ENCODE measurements at regions not wholly inside any gene's neighbourhood (a gene's known extent, or its start where the extent isn't known, plus 50 kb on each side); places are given as distances from the start of the nearest gene placed in this dataset.

DNA sequence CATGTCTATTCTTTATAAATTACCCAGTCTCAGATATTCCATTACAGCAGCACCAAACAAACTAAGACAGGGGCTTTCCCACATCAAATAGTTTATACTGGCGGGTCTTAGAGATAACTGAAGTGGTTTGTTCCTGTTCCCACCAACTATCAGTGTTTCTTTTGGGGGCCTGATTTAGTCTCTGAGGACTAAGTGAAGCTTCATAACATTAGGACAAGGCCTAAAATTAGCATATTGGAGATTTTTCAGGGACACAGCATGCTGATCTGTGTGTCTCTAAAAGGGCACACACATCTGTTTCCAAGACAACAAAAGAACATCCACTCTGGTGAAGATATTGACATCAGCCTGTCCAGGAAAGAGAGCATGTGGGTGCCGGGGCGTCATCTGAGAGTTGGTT lies 72.6 kb upstream of the SEMA6D start:
- no peak for DNase-seq (ENCODE audit: low read depth)

DNA sequence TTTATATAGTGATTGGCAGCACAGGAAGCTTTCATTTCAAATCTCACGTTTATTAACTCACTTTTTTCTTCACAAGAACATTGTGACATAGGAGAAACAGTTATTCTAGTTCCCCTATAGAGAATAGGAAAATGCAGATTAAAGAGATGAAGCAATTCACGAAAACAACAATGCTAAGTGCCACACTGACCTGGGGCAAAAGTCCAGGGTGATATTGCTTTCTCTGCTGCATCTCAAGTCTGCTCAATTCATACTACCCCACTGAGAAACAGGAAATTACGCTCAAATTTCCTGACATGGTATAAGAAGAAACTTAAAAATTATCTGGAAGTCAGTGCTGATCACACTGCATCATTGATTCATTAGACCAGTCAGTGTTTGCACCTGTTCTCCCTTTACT lies 66.7 kb upstream of the SEMA6D start:
- DNase-seq (ENCODE audit: low read depth): no peak

DNA sequence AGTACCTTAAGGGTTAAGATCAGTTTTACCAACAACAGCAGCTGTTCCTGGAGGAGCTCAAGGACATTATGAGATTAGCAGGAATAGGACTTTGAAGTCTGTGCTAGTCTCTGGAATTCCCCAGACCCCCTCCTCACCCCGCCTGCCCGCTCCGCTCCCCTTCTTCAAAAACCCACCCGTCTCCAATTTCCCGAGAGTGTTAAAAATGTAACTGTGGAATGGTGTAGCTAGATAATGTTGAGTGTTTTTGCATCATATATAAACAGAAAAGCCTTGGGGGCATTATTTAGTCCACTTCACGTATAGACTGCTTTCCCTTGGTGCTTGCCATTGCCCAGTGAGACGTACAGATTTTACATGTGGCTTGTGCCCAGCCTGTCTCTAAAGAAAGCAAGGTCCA lies 65.0 kb upstream of the SEMA6D start:
- DNase-seq (ENCODE audit: low read depth): no peak

DNA sequence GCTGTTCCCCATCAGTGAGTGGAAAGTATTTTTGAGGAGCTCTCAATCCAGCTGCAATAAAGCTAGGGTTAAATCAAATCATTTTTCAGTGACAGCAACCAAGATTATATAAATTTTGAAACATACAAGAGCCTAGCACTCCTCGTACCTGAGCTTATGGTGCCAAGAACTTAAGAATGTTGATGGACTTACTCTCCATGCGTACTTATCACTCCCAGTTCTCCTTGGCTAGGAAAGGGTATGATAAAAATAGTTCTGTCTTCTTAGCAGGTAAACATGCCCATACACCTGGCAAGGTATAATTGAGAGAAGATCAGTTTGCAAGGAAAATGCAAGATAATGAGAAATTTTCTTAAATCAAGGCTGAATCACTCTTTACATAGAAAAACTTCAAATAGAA lies 64.5 kb upstream of the SEMA6D start:
- DNase-seq (ENCODE audit: low read depth): no peak

DNA sequence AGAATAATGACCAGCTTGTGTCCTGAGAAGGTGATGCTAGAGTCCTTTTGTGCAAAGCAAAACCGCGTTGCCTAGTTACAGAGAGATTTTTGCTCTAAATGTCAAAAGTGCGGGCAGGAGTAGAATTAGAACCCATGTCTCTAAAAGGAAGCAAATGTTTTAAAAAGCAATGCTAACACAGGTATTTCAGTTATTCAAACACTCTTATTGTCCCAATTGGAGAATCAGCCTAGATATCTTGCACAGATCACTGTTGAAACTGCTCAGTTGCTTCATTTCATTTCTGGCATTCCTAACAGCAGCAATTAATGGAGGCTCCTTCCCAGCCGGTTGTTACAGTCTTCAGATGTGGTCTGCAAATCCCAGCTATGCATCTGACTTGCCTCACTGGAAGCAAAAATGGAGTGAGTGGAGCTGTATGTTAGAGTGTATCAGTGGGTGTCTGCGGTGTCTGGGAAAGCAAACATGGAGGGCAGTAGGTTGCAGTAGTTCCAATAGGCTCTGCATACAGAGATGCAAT lies 55.6 kb upstream of the SEMA6D start:
- DNase-seq (ENCODE audit: low read depth): no peak

DNA sequence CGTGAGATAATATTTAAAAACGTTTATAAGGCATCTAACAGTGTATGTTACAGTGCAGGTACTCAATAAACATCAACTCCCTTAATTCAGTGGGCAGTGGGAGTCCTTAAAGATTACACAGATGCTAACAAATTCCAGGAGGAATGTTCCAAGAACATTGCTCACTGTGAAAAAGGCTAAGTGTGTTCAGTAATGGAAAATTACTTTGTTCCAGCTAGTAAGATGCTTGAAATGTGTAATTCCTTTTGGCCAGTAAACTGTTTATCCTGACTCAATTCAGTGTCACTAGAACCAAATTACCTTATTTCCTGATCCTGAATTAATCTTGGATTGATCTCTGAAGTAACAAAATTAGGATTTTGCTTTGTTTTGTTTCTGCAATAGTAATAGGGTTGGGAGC lies 54.2 kb upstream of the SEMA6D start:
- DNase-seq (ENCODE audit: low read depth): no peak

Measured in non-pigmented ciliary epithelial cell (primary cell).